ENCODE measurements at regions not wholly inside any gene's neighbourhood (a gene's known extent, or its start where the extent isn't known, plus 50 kb on each side); places are given as distances from the start of the nearest gene placed in this dataset.
A peak's percentile ranks its signal among the peaks of the same experiment; 100 is the strongest.

DNA sequence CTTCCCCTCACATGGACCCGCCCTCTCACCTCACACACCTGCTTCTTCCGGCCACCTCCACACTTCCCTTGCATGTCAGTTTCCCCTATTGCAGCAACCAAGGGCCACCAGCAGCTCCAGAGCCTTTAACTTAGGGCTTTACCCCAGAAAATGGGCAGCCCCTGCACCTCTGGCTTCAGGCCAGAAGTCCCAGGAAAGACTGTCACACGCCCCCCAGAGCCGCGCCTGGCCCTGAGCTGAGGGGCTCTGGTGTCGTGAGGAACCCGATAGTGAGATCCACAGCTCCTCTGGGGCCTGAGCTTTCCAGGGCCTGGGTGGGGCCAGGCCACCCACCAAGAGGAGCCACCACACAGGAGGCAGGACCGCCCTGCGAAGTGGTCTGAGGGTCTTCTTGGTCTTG lies 182.4 kb downstream of the DLL1 start:
- 91% methylated on average over 9 of the region's 9 CpGs; no CpG with 5 or more reads in 1 of the 2 experiments for WGBS, 2 experiments (ENCODE audit: extremely low coverage in 1 of 2, insufficient coverage in 1 of 2, insufficient read length in 1 of 2, insufficient replicate concordance in 2 of 2, low coverage in 1 of 2, low lambda C conversion rate in 2 of 2, missing lambda C conversion rate in 1 of 2)
- Histone ChIP-seq H2AK5ac (ENCODE audit: low read depth, low read length) (no peak overlapping the region), H2AFZ (ENCODE audit: low read length) (no peak overlapping the region), H3K4me2 (ENCODE audit: insufficient read depth in 1 of 2, low read depth in 2 of 2, low read length in 2 of 2) (no peak overlapping the region), H3K56ac (replicated peaks; ENCODE audit: insufficient read length, low read depth, low read length) (no peak overlapping the region), H4K5ac (ENCODE audit: insufficient read length, low read depth, low read length) (no peak overlapping the region), H3K27me3 (replicated peaks in 1 of 4; ENCODE audit: control insufficient read depth in 3 of 4, extremely low read depth in 1 of 4, insufficient read depth in 3 of 4, low read length in 3 of 4) (no peaks in the 10 kb centered on the region), H3K79me2 (ENCODE audit: control insufficient read depth in 1 of 2, insufficient read depth in 2 of 2, low read length in 2 of 2) (no peaks in the 10 kb centered on the region), H2BK15ac (ENCODE audit: low read length) (no peak overlapping the region), H3K79me1 (ENCODE audit: low read depth, low read length) (no peaks in the 10 kb centered on the region), H3K4me1 (replicated peaks in 1 of 4; ENCODE audit: control insufficient read depth in 3 of 4, insufficient read depth in 4 of 4, low read length in 3 of 4) (no peaks in the 10 kb centered on the region; a peak in 2 of 7 replicates), H2BK12ac (ENCODE audit: low read depth, low read length) (no peak overlapping the region), H2BK20ac (ENCODE audit: low read length) (no peak overlapping the region), H2BK120ac (replicated peaks; ENCODE audit: low read depth, low read length) (no peak overlapping the region), H3K18ac (ENCODE audit: extremely low read depth, low read length) (no peak overlapping the region), H3K9ac (replicated peaks in 1 of 4; ENCODE audit: extremely low read depth in 1 of 4, low read depth in 3 of 4, low read length in 3 of 4) (no peak overlapping the region), H3K23ac (ENCODE audit: insufficient read length) (no peak overlapping the region), H3K23me2 (ENCODE audit: low read depth, low read length) (no peaks in the 10 kb centered on the region), H2BK5ac (ENCODE audit: low read depth, low read length) (no peak overlapping the region), H3K14ac (ENCODE audit: insufficient read length) (no peak overlapping the region), H4K91ac (replicated peaks; ENCODE audit: insufficient read length, low read length) (no peak overlapping the region), H3K27ac (ENCODE audit: low read depth, low read length) (no peak overlapping the region), H4K20me1 (replicated peaks in 1 of 2; ENCODE audit: control insufficient read depth in 1 of 2, insufficient read depth in 2 of 2, low read length in 2 of 2) (no peaks in the 10 kb centered on the region), H3K4me3 (ENCODE audit: extremely low read depth in 1 of 4, insufficient read depth in 2 of 4, low read depth in 3 of 4, low read length in 4 of 4) (no peak overlapping the region), H3K36me3 (ENCODE audit: control insufficient read depth in 2 of 4, insufficient read depth in 4 of 4, low read length in 3 of 4) (no peaks in the 10 kb centered on the region), H3K4ac (replicated peaks; ENCODE audit: insufficient read length, low read depth, low read length) (no peak overlapping the region), H4K8ac (ENCODE audit: extremely low read depth, insufficient read depth, low read length) (no peak overlapping the region), H3K9me3 (ENCODE audit: insufficient read depth in 2 of 2, low read depth in 1 of 2, low read length in 1 of 2) (no peaks in the 10 kb centered on the region)
- DNase-seq (ENCODE audit: low read depth in 1 of 2, low spot score in 2 of 2) (peak in 1 of 2 experiments; percentile 32), FAIRE-seq (no peak)
- POLR2A ChIA-PET (ENCODE audit: partially characterized antibody) = no interaction called here
- CTCF ChIA-PET (ENCODE audit: partially characterized antibody) = no interaction called here
- TF ChIP-seq SIX5 (IDR thresholded peaks at IDR 0.05; ENCODE audit: low read depth, low read length) (no peak), TAF7 (optimal IDR thresholded peaks at IDR 0.05; ENCODE audit: borderline replicate concordance, low read depth, low read length) (no peak), ASH2L (IDR thresholded peaks at IDR 0.05; ENCODE audit: low read length) (no peak), RXRA (IDR thresholded peaks at IDR 0.05; ENCODE audit: insufficient read depth, low read depth, low read length) (no peak), GTF2F1 (IDR thresholded peaks at IDR 0.05; ENCODE audit: borderline replicate concordance, low read depth, low read length) (no peak), KDM1A (IDR thresholded peaks at IDR 0.05; ENCODE audit: borderline replicate concordance, low read length) (no peak), MAFK (IDR thresholded peaks at IDR 0.05; ENCODE audit: low read depth, low read length) (no peak), KDM5A (IDR thresholded peaks at IDR 0.05; ENCODE audit: low read length) (no peak), SIN3A (conservative IDR thresholded peaks at IDR 0.05 in 1 of 2, IDR thresholded peaks at IDR 0.05 in 1 of 2; ENCODE audit: low read depth in 1 of 2, low read length in 2 of 2) (no peak), GABPA (IDR thresholded peaks at IDR 0.05; ENCODE audit: borderline replicate concordance, insufficient read depth, low read length) (no peak)
- TF ChIP-seq, protein P1, sequence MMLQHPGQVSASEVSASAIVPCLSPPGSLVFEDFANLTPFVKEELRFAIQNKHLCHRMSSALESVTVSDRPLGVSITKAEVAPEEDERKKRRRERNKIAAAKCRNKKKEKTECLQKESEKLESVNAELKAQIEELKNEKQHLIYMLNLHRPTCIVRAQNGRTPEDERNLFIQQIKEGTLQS (IDR thresholded peaks at IDR 0.05; ENCODE audit: insufficient read depth, low read depth, low read length) = no peak
- TF ChIP-seq, protein P2, sequence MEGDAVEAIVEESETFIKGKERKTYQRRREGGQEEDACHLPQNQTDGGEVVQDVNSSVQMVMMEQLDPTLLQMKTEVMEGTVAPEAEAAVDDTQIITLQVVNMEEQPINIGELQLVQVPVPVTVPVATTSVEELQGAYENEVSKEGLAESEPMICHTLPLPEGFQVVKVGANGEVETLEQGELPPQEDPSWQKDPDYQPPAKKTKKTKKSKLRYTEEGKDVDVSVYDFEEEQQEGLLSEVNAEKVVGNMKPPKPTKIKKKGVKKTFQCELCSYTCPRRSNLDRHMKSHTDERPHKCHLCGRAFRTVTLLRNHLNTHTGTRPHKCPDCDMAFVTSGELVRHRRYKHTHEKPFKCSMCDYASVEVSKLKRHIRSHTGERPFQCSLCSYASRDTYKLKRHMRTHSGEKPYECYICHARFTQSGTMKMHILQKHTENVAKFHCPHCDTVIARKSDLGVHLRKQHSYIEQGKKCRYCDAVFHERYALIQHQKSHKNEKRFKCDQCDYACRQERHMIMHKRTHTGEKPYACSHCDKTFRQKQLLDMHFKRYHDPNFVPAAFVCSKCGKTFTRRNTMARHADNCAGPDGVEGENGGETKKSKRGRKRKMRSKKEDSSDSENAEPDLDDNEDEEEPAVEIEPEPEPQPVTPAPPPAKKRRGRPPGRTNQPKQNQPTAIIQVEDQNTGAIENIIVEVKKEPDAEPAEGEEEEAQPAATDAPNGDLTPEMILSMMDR (IDR thresholded peaks at IDR 0.05; ENCODE audit: control extremely low read depth in 1 of 3, insufficient read depth in 1 of 3, low read depth in 1 of 3, low read length in 3 of 3) = no peak

All from H1 (cell line).